Ascending aorta (tissue), 2 donors: ENCODE measurements at regions not wholly inside any gene's neighbourhood (a gene's known extent, or its start where the extent isn't known, plus 50 kb on each side); places are given as distances from the start of the nearest gene placed in this dataset.
"Not testable (repeated sequence)": the region's sequence is repeated elsewhere in the genome, so short reads cannot be mapped to it uniquely, and the experiment has no call there.

ENCODE experiments used
- DNase-seq, 2 donors: peaks; one replicate each; pipeline ENCODE4 v3.0.0-alpha.2; 2019; ENCODE audit warnings: low spot score in 2 of 2
- H3K27ac ChIP-seq, 2 donors: fragments of 200-600 bp; sonication (generic); one replicate each; pipeline ENCODE4 v1.5.1; 2016 to 2017; ENCODE audit warnings: mild to moderate bottlenecking in 1 of 2
- H3K27me3 ChIP-seq: fragments of 200-600 bp; sonication (generic); one replicate; pipeline ENCODE4 v1.5.1; 2017
- H3K36me3 ChIP-seq, 2 donors: fragments of 200-600 bp; sonication (generic); one replicate each; pipeline ENCODE4 v1.5.1; 2016
- H3K4me1 ChIP-seq, 2 donors: fragments of 200-600 bp; sonication (generic); one replicate each; pipeline ENCODE4 v1.5.1; 2016 to 2017; ENCODE audit warnings: mild to moderate bottlenecking in 1 of 2
- H3K4me3 ChIP-seq, 2 donors: fragments of 200-600 bp; sonication (generic); one replicate each; pipeline ENCODE4 v1.5.1; 2016 to 2017; ENCODE audit warnings: mild to moderate bottlenecking in 1 of 2
- H3K9me3 ChIP-seq, 2 donors: fragments of 200-600 bp; sonication (generic); one replicate each; pipeline ENCODE4 v1.5.1; 2016
- CTCF ChIP-seq, 3 experiments: fragments of 200-600 bp in 2 of 3; fragments of 450-650 bp in 1 of 3; sonication (generic) in 2 of 3; IDR thresholded peaks; one replicate each; pipeline ENCODE4 v1.5.1; 2016 to 2019; ENCODE audit warnings: antibody characterized with exemption in 3 of 3, mild to moderate bottlenecking in 1 of 3, moderate library complexity in 1 of 3
- intact Hi-C: fragments of 100-400 bp; cut with DNase I; formaldehyde crosslinking; loops from one replicate; pipeline ENCODE4 v1.15.1; 2023

DNA sequence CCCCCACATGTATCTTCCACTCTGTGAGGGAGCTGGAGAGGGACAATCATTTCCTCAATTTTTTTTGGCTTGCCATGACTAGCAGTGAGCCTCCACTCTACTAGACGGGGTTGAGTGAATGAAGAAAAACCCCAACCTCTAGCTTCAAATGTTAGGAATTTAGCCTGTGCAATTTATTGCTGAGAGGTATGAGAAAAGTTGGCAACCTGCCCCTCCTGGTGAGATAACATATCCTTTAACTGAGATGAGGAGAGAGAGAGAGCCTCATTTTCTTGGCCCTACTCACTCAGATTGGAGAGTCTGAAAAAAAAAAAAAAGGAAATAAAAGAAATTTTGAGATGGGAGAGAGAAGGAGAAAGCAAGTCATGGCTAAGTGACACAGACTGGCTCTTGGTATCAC lies 218.2 kb upstream of the CARD18 start:
- H3K9me3 ChIP-seq, result no peaks in the 10 kb centered on the region
- H3K27me3 ChIP-seq, result no peaks in the 10 kb centered on the region
- no peaks in the 10 kb centered on the region for H3K36me3 ChIP-seq
- DNase-seq, result no peak
- no peak for TF ChIP-seq CTCF (IDR thresholded peaks at IDR 0.05)
- intact Hi-C loops, result no loop called here
- no peak overlapping the region for H3K27ac ChIP-seq
- no peaks in the 10 kb centered on the region for H3K4me1 ChIP-seq
- no peak overlapping the region for H3K4me3 ChIP-seq

- no peak for TF ChIP-seq CTCF (IDR thresholded peaks at IDR 0.05)
- H3K4me3 ChIP-seq, result no peak overlapping the region
- intact Hi-C loops, result no loop called here
- no peaks in the 10 kb centered on the region for H3K27me3 ChIP-seq
- H3K9me3 ChIP-seq, result no peaks in the 10 kb centered on the region
- H3K36me3 ChIP-seq, result no peaks in the 10 kb centered on the region
- H3K27ac ChIP-seq, result no peak overlapping the region
- DNase-seq, result no peak
- H3K4me1 ChIP-seq, result no peaks in the 10 kb centered on the region
These were observed 217.6 kb upstream of the CARD18 start for GRCh38 chr11:105357146-105357545.

- H3K36me3 ChIP-seq, H3K9me3 ChIP-seq, H3K4me1 ChIP-seq, H3K4me3 ChIP-seq, intact Hi-C loops, H3K27ac ChIP-seq, DNase-seq, H3K27me3 ChIP-seq: not testable (repeated sequence)
These were observed 210.3 kb upstream of the CARD18 start for GRCh38 chr11:105349867-105350266.

- Histone ChIP-seq H3K4me3 (no peak overlapping the region), H3K27ac (no peak overlapping the region), H3K27me3 (no peaks in the 10 kb centered on the region), H3K4me1 (no peaks in the 10 kb centered on the region), H3K9me3 (peaks cover 0 to 9% of the 10 kb centered on the region in 2 donors), H3K36me3 (no peaks in the 10 kb centered on the region)
- TF ChIP-seq CTCF (IDR thresholded peaks at IDR 0.05), result no peak
- no peak for DNase-seq
- intact Hi-C loops, result no loop called here
These were observed 205.4 kb upstream of the CARD18 start for GRCh38 chr11:105344938-105345337.

- Histone ChIP-seq H3K36me3 (no peaks in the 10 kb centered on the region), H3K27ac (no peak overlapping the region), H3K4me1 (no peaks in the 10 kb centered on the region), H3K27me3 (no peaks in the 10 kb centered on the region), H3K4me3 (no peak overlapping the region), H3K9me3 (no peaks in the 10 kb centered on the region)
- TF ChIP-seq CTCF (IDR thresholded peaks at IDR 0.05), result no peak
- no peak for DNase-seq
- intact Hi-C loops, result no loop called here
These were observed 194.6 kb upstream of the CARD18 start for GRCh38 chr11:105334025-105334714.

DNA sequence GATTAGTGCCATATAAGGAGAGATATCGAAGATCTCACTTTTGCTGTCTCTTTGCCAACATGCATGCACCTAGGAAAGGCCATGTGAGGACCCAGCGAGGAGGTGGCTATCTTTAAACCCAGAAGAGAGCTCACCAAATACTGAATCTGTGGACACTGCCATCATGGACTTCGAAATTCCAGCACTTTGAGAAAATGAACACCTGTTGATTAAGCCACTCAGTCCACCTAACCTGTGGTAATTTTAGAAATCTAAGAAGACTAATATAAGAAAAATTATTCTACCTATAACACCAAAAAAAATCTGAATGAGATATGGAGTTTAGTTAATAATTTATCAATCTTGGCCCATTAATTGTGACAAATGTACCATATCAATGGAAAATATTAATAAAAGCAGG lies 193.6 kb upstream of the CARD18 start:
- no peak for TF ChIP-seq CTCF (IDR thresholded peaks at IDR 0.05)
- H3K27me3 ChIP-seq, result no peaks in the 10 kb centered on the region
- no peaks in the 10 kb centered on the region for H3K36me3 ChIP-seq
- DNase-seq, result no peak
- intact Hi-C loops, result no loop called here
- H3K4me3 ChIP-seq, result no peak overlapping the region
- no peak overlapping the region for H3K27ac ChIP-seq
- H3K4me1 ChIP-seq, result no peaks in the 10 kb centered on the region
- no peaks in the 10 kb centered on the region for H3K9me3 ChIP-seq
